NB4 (cell line): ENCODE measurements at regions not wholly inside any gene's neighbourhood (a gene's known extent, or its start where the extent isn't known, plus 50 kb on each side); places are given as distances from the start of the nearest gene placed in this dataset.

Experiments used
- DNase-seq: peaks from one replicate; pipeline ENCODE4 v3.0.0; 2010; ENCODE audit warnings: low read depth
- H3K4me3 ChIP-seq: one replicate; pipeline ENCODE4 v1.5.1; 2011; ENCODE audit warnings: mild to moderate bottlenecking, low read depth, low read length, moderate library complexity
- MAX ChIP-seq: IDR thresholded peaks from 2 replicates; pipeline ENCODE4 v1.6.1; 2011; ENCODE audit warnings: low read depth, low read length
- MYC ChIP-seq: IDR thresholded peaks from 2 replicates; pipeline ENCODE4 v1.6.1; 2011; ENCODE audit warnings: low read depth, low read length
- POLR2A ChIP-seq: IDR thresholded peaks from 2 replicates; pipeline ENCODE4 v1.6.1; 2011; ENCODE audit warnings: mild to moderate bottlenecking; ENCODE audit not compliant: insufficient read length; ENCODE audit errors: extremely low read depth
- TF ChIP-seq, protein P1 (sequence below): IDR thresholded peaks from one replicate; pipeline ENCODE4 v1.5.1; 2012; ENCODE audit warnings: low read depth, low read length

DNA sequence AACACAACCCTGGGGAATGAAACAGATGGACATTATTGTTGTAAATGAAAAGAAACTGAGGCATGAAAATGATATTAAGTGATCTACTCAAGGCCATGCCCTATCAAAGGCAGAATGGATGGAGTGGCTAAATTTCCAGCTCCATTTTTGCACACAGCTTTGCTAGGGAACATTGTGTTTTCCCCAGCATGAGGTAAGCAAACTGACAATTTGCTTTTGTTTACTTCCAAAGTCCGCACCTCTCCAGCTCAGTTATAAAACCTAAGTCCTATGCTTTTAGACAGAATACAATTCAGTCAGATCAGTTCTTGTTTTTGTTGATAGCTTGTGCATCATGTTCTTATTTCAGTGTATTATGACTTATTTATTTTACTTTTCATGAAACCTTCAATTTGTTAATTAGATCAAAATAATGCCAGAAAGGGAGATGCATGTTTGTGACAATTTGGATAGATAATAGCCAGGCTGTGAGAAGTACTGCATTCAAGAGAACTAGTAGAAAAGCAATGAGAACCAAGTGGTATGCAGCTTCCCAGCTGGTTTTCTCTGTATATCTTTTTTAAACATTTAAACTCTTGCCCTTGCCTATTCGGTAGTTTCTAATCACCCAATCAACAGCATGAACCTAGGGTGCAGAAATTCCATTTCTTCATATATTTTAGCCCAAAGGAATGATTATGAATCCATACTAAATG, 380.8 kb downstream of the SPATA31D1 start:
- no peak overlapping the region for H3K4me3 ChIP-seq
- DNase-seq: no peak
- TF ChIP-seq, protein P1, sequence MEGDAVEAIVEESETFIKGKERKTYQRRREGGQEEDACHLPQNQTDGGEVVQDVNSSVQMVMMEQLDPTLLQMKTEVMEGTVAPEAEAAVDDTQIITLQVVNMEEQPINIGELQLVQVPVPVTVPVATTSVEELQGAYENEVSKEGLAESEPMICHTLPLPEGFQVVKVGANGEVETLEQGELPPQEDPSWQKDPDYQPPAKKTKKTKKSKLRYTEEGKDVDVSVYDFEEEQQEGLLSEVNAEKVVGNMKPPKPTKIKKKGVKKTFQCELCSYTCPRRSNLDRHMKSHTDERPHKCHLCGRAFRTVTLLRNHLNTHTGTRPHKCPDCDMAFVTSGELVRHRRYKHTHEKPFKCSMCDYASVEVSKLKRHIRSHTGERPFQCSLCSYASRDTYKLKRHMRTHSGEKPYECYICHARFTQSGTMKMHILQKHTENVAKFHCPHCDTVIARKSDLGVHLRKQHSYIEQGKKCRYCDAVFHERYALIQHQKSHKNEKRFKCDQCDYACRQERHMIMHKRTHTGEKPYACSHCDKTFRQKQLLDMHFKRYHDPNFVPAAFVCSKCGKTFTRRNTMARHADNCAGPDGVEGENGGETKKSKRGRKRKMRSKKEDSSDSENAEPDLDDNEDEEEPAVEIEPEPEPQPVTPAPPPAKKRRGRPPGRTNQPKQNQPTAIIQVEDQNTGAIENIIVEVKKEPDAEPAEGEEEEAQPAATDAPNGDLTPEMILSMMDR: no peak
- TF ChIP-seq MAX: no peak
- TF ChIP-seq MYC: no peak
- TF ChIP-seq POLR2A: no peak

GRCh38 chr9:82375041-82375440, 386.5 kb downstream of the SPATA31D1 start:
- DNase-seq: no peak
- no peak overlapping the region for H3K4me3 ChIP-seq
- TF ChIP-seq, protein P1: no peak
- TF ChIP-seq MYC (no peak), MAX (no peak), POLR2A (no peak)

GRCh38 chr9:82376677-82377232, 388.2 kb downstream of the SPATA31D1 start:
- TF ChIP-seq MYC (no peak), MAX (no peak), POLR2A (no peak)
- TF ChIP-seq, protein P1: no peak
- DNase-seq: no peak
- no peak overlapping the region for H3K4me3 ChIP-seq

DNA sequence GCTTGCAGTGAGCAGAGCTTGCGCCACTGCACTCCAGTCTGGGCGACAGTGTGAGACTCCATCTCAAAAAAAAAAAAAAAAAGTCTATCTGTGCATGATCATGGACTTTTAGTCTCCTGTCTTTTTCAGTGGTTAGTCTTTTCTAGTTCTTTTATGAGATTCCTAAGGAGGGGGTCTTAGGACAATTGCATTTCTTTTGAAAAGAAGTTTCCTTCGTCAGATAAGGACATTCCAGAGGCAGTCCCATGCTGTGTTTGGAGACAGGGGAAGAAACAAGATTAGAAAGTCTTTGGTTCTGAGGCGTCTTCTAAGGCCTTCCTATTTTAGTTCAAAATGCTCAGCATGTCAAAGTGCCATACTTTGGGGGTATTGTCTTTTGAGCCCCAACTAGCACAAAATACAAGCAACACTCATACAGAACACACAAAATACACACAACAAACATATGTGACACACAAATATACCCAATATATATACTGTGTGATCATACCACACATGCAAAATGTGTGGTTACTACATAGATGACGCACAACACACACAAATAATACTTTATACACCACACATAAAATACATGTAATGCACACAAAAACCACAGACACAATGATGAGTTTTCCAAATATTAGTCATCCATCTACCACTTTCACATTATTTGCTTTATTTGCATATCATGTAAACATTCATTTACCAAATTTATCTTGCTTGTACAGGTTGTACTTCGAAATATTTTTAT, 394.5 kb downstream of the SPATA31D1 start:
- no peak overlapping the region for H3K4me3 ChIP-seq

GRCh38 chr9:82385633-82386032, 397.1 kb downstream of the SPATA31D1 start:
- no peak for DNase-seq
- no peak overlapping the region for H3K4me3 ChIP-seq
- TF ChIP-seq MYC (no peak), POLR2A (no peak), MAX (no peak)
- TF ChIP-seq, protein P1: no peak

More for the DNA sequence above, 394.5 kb downstream of the SPATA31D1 start:
- TF ChIP-seq, protein P1: no peak
- TF ChIP-seq POLR2A (no peak), MAX (no peak), MYC (no peak)
- no peak for DNase-seq
